ENCODE measurements at regions not wholly inside any gene's neighbourhood (a gene's known extent, or its start where the extent isn't known, plus 50 kb on each side); places are given as distances from the start of the nearest gene placed in this dataset.

GRCh38 chr14:55904086-55904485 is 214.1 kb upstream of the PELI2 start:
- no peak for ATAC-seq
- TF ChIP-seq ISL1 (CRISPR knock-in tag; IDR thresholded peaks at IDR 0.05) (no peak), ZFP3 (CRISPR knock-in tag; IDR thresholded peaks at IDR 0.05) (no peak), ZNF565 (CRISPR knock-in tag; conservative IDR thresholded peaks at IDR 0.05; ENCODE audit: low read depth) (no peak), TOX (CRISPR knock-in tag; IDR thresholded peaks at IDR 0.05; ENCODE audit: borderline replicate concordance) (no peak), ZC3H10 (CRISPR knock-in tag; IDR thresholded peaks at IDR 0.05) (no peak), OSR1 (CRISPR knock-in tag; IDR thresholded peaks at IDR 0.05) (no peak), GLIS3 (CRISPR knock-in tag; IDR thresholded peaks at IDR 0.05) (no peak), ZNF70 (CRISPR knock-in tag; IDR thresholded peaks at IDR 0.05) (no peak), TCF4 (CRISPR knock-in tag; IDR thresholded peaks at IDR 0.05; ENCODE audit: borderline replicate concordance) (no peak), CREB5 (CRISPR knock-in tag; IDR thresholded peaks at IDR 0.05; ENCODE audit: low read depth) (no peak), ZFP30 (CRISPR knock-in tag; IDR thresholded peaks at IDR 0.05) (no peak), PPARA (CRISPR knock-in tag; IDR thresholded peaks at IDR 0.05; ENCODE audit: borderline replicate concordance) (no peak), ARNTL (CRISPR knock-in tag; IDR thresholded peaks at IDR 0.05; ENCODE audit: borderline replicate concordance, low read depth) (no peak), BACH2 (CRISPR knock-in tag; IDR thresholded peaks at IDR 0.05; ENCODE audit: borderline replicate concordance) (no peak), CSRNP3 (CRISPR knock-in tag; IDR thresholded peaks at IDR 0.05) (no peak), RARB (CRISPR knock-in tag; IDR thresholded peaks at IDR 0.05) (no peak), TSHZ2 (CRISPR knock-in tag; IDR thresholded peaks at IDR 0.05) (no peak), CSDC2 (CRISPR knock-in tag; IDR thresholded peaks at IDR 0.05) (no peak)

GRCh38 chr14:55908106-55908505 is 210.1 kb upstream of the PELI2 start:
- no peak for ATAC-seq
- TF ChIP-seq ZNF70 (CRISPR knock-in tag; IDR thresholded peaks at IDR 0.05) (no peak), ZFP30 (CRISPR knock-in tag; IDR thresholded peaks at IDR 0.05) (no peak), ARNTL (CRISPR knock-in tag; IDR thresholded peaks at IDR 0.05; ENCODE audit: borderline replicate concordance, low read depth) (no peak), SNAI2 (CRISPR knock-in tag; IDR thresholded peaks at IDR 0.05) (no peak)

GRCh38 chr14:55909879-55910278 is 208.3 kb upstream of the PELI2 start:
- no peak for TF ChIP-seq TOX (CRISPR knock-in tag; IDR thresholded peaks at IDR 0.05; ENCODE audit: borderline replicate concordance)
- no peak for ATAC-seq

GRCh38 chr14:55910601-55911243 is 207.5 kb upstream of the PELI2 start:
- ATAC-seq = no peak
- TF ChIP-seq CSRNP3 (CRISPR knock-in tag; IDR thresholded peaks at IDR 0.05) = no peak
- no peak for TF ChIP-seq ZNF70 (CRISPR knock-in tag; IDR thresholded peaks at IDR 0.05)
- no peak for TF ChIP-seq ZNF565 (CRISPR knock-in tag; conservative IDR thresholded peaks at IDR 0.05; ENCODE audit: low read depth)
- TF ChIP-seq TSHZ2 (CRISPR knock-in tag; IDR thresholded peaks at IDR 0.05) = no peak
- TF ChIP-seq GLIS3 (CRISPR knock-in tag; IDR thresholded peaks at IDR 0.05) = no peak
- no peak for TF ChIP-seq CREB5 (CRISPR knock-in tag; IDR thresholded peaks at IDR 0.05; ENCODE audit: low read depth)
- no peak for TF ChIP-seq OSR1 (CRISPR knock-in tag; IDR thresholded peaks at IDR 0.05)
- no peak for TF ChIP-seq ZNF8 (CRISPR knock-in tag; IDR thresholded peaks at IDR 0.05)
- TF ChIP-seq TCF4 (CRISPR knock-in tag; IDR thresholded peaks at IDR 0.05; ENCODE audit: borderline replicate concordance) = no peak
- no peak for TF ChIP-seq BACH2 (CRISPR knock-in tag; IDR thresholded peaks at IDR 0.05; ENCODE audit: borderline replicate concordance)

Measured in SK-N-SH treated with all-trans-retinoic acid at 6 μM for 48 hours (cell line).